ENCODE measurements at regions not wholly inside any gene's neighbourhood (a gene's known extent, or its start where the extent isn't known, plus 50 kb on each side); places are given as distances from the start of the nearest gene placed in this dataset.

GRCh38 chr1:59183749-59184317, 113.1 kb upstream of the FGGY start:
- TF ChIP-seq POLR2A (IDR thresholded peaks at IDR 0.05) (no peak), CTCF (IDR thresholded peaks at IDR 0.05) (no peak)
